GM18502 (cell line): ENCODE measurements at regions not wholly inside any gene's neighbourhood (a gene's known extent, or its start where the extent isn't known, plus 50 kb on each side); places are given as distances from the start of the nearest gene placed in this dataset.

Source experiments
- ATAC-seq: cut with Tn5 transposase; IDR thresholded peaks from one replicate; pipeline ENCODE4 v1.9.1; 2021; ENCODE audit warnings: mild to moderate bottlenecking; ENCODE audit not compliant: unreplicated experiment, poor library complexity

- ATAC-seq: no peak
Measured at GRCh38 chr20:11447371-11448100, 470.2 kb upstream of the BTBD3 start.

DNA sequence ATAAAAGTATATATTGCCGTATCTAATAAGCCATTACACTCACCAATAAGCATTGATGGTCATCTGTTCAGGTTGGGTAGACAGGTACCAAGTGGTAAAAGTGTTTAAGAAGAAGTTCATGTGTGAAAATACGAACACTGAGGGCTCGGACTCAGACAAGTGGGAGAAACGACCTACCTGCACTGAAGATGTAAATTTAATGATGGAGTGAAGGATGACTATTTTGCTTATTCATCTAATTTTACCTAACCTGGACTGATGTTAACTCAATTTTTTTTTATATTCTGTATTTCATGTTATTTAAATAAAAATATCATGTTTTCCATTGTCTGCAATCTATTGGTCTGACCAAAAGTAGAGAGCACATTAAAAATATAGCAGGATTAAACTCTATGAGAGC, 469.1 kb upstream of the BTBD3 start:
- no peak for ATAC-seq

GRCh38 chr20:11451793-11452291, 465.9 kb upstream of the BTBD3 start:
- ATAC-seq: no peak

DNA sequence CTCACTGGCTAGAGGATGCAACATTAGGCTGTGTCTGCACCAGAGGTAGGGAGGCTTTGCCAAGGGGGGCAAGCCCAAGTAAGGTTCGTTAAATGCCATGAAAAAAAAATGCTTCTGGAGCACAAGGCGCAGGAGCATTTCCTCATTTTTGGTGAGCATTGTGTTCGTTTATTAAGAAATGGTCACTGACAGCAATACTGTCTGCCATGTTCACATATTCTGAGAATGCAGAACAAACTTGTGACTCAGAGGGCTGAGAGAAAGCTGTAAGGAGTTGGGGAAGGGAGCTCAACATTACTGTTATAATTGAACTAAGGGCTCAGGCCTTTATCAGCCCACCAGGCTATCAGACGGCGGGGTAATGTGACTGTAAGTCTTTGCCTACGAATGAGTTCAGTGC, 465.4 kb upstream of the BTBD3 start:
- ATAC-seq: no peak

- no peak for ATAC-seq
Measured at GRCh38 chr20:11453430-11453829, 464.3 kb upstream of the BTBD3 start.

DNA sequence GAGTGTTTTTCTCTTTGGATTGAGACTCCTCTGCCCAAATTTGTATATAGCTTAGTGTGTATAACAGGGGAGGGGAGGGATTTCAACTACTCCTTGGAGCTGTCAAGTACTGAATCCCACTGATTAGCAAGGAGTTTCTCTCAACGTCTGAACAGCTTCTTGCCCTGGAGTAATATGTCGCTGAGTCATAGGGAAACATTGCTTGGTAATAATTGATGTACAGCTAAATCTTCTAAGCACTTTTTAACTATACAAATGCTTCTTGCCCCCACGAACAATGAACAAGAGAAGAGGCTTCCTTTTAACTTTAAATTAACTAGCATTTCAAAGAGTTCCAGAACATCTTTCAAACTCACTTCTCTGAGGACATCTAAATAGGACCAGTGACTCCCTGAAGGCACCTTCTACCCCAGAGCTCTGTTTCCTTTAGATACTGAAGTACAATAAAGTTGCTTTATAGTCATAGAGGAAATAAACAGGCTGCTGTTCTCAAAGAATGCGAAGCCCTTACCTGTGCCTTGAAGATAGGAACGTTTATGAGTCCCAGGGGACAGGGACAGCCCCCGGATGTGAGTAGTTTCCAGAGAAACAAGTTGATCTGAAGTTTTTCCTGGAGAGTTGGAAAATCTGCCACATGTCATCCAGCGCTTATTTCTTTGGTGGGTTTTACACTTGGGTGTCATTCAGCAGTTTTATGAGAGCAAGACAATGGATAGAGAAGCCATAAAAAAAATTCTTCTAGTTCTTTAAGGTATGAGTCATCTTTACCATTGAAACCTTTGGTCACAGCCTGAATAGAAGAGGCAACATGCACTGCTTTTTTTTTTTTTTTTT, 462.5 kb upstream of the BTBD3 start:
- ATAC-seq: no peak

- ATAC-seq: no peak
Measured at GRCh38 chr20:11457488-11457887, 460.2 kb upstream of the BTBD3 start.

GRCh38 chr20:11459090-11459890, 458.4 kb upstream of the BTBD3 start:
- no peak for ATAC-seq

GRCh38 chr20:11467436-11467835, 450.3 kb upstream of the BTBD3 start:
- no peak for ATAC-seq

- ATAC-seq: no peak
Measured at GRCh38 chr20:11468880-11469279, 448.8 kb upstream of the BTBD3 start.

- no peak for ATAC-seq
Measured at GRCh38 chr20:11469795-11470435, 447.8 kb upstream of the BTBD3 start.

- ATAC-seq: no peak
Measured at GRCh38 chr20:11473983-11474382, 443.7 kb upstream of the BTBD3 start.

DNA sequence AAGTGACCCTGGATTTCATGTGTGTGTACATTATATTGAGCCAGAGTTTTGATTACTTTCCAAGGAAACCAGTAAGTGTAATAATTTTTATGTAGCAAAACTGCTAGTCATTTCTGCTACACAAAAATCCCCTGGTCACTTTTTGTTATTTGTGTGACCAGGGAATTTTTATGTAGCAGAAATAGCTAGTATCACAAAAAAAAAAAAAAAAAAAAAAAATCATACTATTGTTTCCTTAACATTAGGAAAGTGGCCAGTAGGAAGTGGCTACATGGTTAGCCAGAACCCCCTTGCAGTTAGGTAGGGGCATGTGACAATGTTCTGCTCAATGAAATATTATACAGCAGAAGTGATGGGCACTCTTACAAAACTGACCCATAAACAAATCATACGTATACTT, 434.0 kb upstream of the BTBD3 start:
- ATAC-seq: no peak

DNA sequence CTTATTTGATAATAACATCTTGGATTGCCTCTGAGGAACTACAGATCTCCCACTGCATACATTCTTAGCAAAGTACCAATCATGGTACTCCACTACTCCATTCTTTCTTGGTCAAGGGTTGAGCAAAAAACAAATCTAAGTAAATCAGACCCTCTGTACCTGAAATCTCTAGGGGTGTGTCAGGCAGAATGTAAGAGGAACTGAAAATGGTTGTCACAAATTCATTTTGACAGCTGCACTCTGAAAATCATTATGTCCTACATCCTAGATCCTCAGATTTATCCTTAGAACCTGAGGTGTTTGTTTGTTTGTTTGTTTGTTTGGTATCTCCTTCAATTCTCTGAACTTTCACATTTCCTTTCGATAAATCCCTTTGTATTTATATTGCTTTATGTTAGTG, 433.2 kb upstream of the BTBD3 start:
- no peak for ATAC-seq

DNA sequence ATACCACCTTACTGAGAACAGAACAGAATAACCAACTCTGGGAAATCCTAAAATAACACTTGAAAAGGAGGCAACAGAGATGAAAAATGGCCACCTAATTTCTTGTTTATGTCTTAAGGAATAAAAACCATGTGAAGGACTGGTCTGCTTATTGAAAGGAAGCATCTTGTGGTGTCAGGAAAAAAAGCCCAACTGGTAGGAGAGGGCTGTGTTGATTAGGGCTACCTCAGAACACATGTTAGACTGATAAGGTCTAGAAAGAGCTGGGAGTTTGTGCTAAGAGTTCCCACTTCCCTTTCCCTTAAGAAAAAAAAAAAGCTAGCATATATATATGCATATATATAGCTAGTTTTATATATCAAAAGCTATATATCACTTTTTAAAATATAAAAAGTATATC, 425.3 kb upstream of the BTBD3 start:
- no peak for ATAC-seq

- no peak for ATAC-seq
Measured at GRCh38 chr20:11492846-11493245, 424.8 kb upstream of the BTBD3 start.

DNA sequence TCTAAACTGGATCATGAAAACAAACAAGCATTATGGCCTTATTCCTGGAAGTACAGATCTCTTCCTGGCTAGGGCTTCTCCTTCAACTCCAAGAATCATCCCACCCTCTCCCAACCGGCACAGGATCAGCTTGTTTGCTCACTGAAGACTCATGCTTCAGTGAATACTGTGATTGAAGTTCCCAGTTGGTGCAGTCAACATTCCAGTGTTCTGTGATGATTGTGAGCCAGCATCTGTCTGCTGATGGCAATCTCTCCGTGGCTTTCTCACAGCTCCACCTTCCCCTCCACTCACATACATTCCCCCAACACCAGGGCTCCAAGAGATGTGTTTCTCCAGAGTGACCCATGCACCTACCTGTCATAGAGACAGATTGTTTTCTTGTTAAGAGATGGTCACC, 421.3 kb upstream of the BTBD3 start:
- ATAC-seq: no peak

DNA sequence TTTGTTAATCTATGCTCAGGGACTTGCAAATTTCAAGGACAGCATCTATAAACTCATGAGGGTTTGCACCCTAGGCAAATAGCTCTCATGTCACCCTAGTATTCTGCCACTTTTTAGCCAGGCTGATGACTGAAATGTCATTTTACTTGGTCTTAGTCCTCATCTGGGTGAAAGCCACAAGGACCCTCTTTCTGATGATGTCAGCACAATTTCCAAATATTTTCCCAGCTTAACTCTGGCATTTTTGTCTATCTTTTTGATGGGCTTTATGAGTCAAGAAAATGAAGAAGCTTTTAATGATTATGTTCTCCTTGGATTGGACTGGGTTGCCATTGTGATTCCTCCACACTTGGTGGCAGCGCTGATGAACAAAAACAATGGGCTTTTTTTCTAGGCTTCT, 420.1 kb upstream of the BTBD3 start:
- ATAC-seq: no peak

GRCh38 chr20:11499101-11499634, 418.5 kb upstream of the BTBD3 start:
- ATAC-seq: no peak

GRCh38 chr20:11502061-11502460, 415.6 kb upstream of the BTBD3 start:
- no peak for ATAC-seq
